ENCODE measurements at regions not wholly inside any gene's neighbourhood (a gene's known extent, or its start where the extent isn't known, plus 50 kb on each side); places are given as distances from the start of the nearest gene placed in this dataset.

- TF ChIP-seq TAF1 (IDR thresholded peaks at IDR 0.05; ENCODE audit: low read depth, low read length): no peak
- no peak for TF ChIP-seq CTCF (IDR thresholded peaks at IDR 0.05; ENCODE audit: control extremely low read depth in 1 of 3, insufficient read depth in 1 of 3, low read depth in 1 of 3, low read length in 3 of 3)
- no peak for TF ChIP-seq HDAC6 (IDR thresholded peaks at IDR 0.05; ENCODE audit: low read depth, low read length)
Observed at GRCh38 chr2:64881037-64881492, 108.1 kb upstream of the SLC1A4 start.

Data from H1 (cell line).